ENCODE measurements at regions not wholly inside any gene's neighbourhood (a gene's known extent, or its start where the extent isn't known, plus 50 kb on each side); places are given as distances from the start of the nearest gene placed in this dataset.

GRCh38 chr18:56321470-56321869, 316.9 kb downstream of the TXNL1 start:
- Histone ChIP-seq H3K4me3 (no peak overlapping the region), H3K4me1 (ENCODE audit: insufficient read depth) (peaks cover 12% of the 10 kb centered on the region), H3K27me3 (no peaks in the 10 kb centered on the region), H3K27ac (peak overlapping the region in 1 of 2 donors; percentile 16), H3K36me3 (no peaks in the 10 kb centered on the region), H3K9me3 (no peaks in the 10 kb centered on the region)
- TF ChIP-seq POLR2A (IDR thresholded peaks at IDR 0.05) (no peak), EP300 (IDR thresholded peaks at IDR 0.05) (no peak), CTCF (IDR thresholded peaks at IDR 0.05) (no peak)
- DNase-seq: peak; percentile 39 to 71 (median 48)
- 16 to 22% (median 19%) methylated on average over 8 of the region's 8 CpGs for WGBS, 3 donors
- intact Hi-C loops (cut with DNase I): no loop called here

- Histone ChIP-seq H3K27me3 (no peaks in the 10 kb centered on the region), H3K4me3 (no peak overlapping the region), H3K27ac (no peak overlapping the region), H3K4me1 (ENCODE audit: insufficient read depth) (peaks cover 12% of the 10 kb centered on the region), H3K9me3 (no peaks in the 10 kb centered on the region), H3K36me3 (no peaks in the 10 kb centered on the region)
- TF ChIP-seq EP300 (IDR thresholded peaks at IDR 0.05) (no peak), POLR2A (IDR thresholded peaks at IDR 0.05) (no peak), CTCF (IDR thresholded peaks at IDR 0.05) (no peak)
- intact Hi-C loops (cut with DNase I): no loop called here
- 94 to 95% (median 94%) methylated on average over 3 of the region's 3 CpGs for WGBS, 3 donors
- no peak for DNase-seq
Observed at GRCh38 chr18:56319953-56320352, 318.4 kb downstream of the TXNL1 start.

GRCh38 chr18:56316727-56317126, 321.7 kb downstream of the TXNL1 start:
- TF ChIP-seq CTCF (IDR thresholded peaks at IDR 0.05): no peak
- no peak for TF ChIP-seq POLR2A (IDR thresholded peaks at IDR 0.05)
- no peak for TF ChIP-seq EP300 (IDR thresholded peaks at IDR 0.05)
- 84 to 91% (median 90%) methylated on average over 2 of the region's 2 CpGs for WGBS, 3 donors

GRCh38 chr18:56315363-56315762, 323.0 kb downstream of the TXNL1 start:
- Histone ChIP-seq H3K36me3 (no peaks in the 10 kb centered on the region), H3K4me3 (no peak overlapping the region), H3K9me3 (no peaks in the 10 kb centered on the region), H3K27me3 (no peaks in the 10 kb centered on the region), H3K4me1 (ENCODE audit: insufficient read depth) (no peaks in the 10 kb centered on the region), H3K27ac (no peak overlapping the region)
- DNase-seq: no peak
- intact Hi-C loops (cut with DNase I): no loop called here
- TF ChIP-seq CTCF (IDR thresholded peaks at IDR 0.05): no peak
- no peak for TF ChIP-seq POLR2A (IDR thresholded peaks at IDR 0.05)
- no peak for TF ChIP-seq EP300 (IDR thresholded peaks at IDR 0.05)
- 57 to 84% (median 70%) methylated on average over 1 of the region's 1 CpG for WGBS, 3 donors

More at GRCh38 chr18:56316727-56317126, 321.7 kb downstream of the TXNL1 start:
- Histone ChIP-seq H3K36me3 (no peaks in the 10 kb centered on the region), H3K4me1 (ENCODE audit: insufficient read depth) (peaks cover 7% of the 10 kb centered on the region), H3K27ac (no peak overlapping the region), H3K9me3 (no peaks in the 10 kb centered on the region), H3K27me3 (no peaks in the 10 kb centered on the region), H3K4me3 (no peak overlapping the region)
- intact Hi-C loops (cut with DNase I): no loop called here
- no peak for DNase-seq

All from ovary (tissue), 7 donors.